Activated T-cell treated with anti-CD3 and anti-CD28 coated beads, Interleukin-2, amount 50 U/mL, for 72 hours (primary cell): ENCODE measurements at regions not wholly inside any gene's neighbourhood (a gene's known extent, or its start where the extent isn't known, plus 50 kb on each side); places are given as distances from the start of the nearest gene placed in this dataset.
"Not testable (repeated sequence)": the region's sequence is repeated elsewhere in the genome, so short reads cannot be mapped to it uniquely, and the experiment has no call there.

Source experiments
- ATAC-seq, 2 donors: fragments of 150-1000 bp; cut with Tn5 transposase; replicated peaks in 1 of 2; 2 replicates each; pipeline ENCODE4 v1.10.0; 2021; ENCODE audit warnings: moderate library complexity in 2 of 2, mild to moderate bottlenecking in 1 of 2
- DNase-seq, 2 donors: peaks; one replicate each; pipeline ENCODE4 v3.0.0; 2021 to 2022; ENCODE audit warnings: mixed read lengths in 1 of 2
- H3K27ac Mint-ChIP-seq: one replicate; pipeline ENCODE4 v1.8.0; 2022; ENCODE audit warnings: mild to moderate bottlenecking, moderate library complexity, mixed read lengths
- H3K27me3 Mint-ChIP-seq: one replicate; pipeline ENCODE4 v1.8.0; 2022; ENCODE audit warnings: low read depth, mixed read lengths
- H3K36me3 Mint-ChIP-seq, 2 donors: one replicate each; pipeline ENCODE4 v1.8.0; 2022; ENCODE audit warnings: mixed read lengths in 2 of 2, mild to moderate bottlenecking in 1 of 2; ENCODE audit not compliant: insufficient read depth in 2 of 2
- H3K4me1 Mint-ChIP-seq: one replicate; pipeline ENCODE4 v1.8.0; 2022; ENCODE audit warnings: low read depth, mixed read lengths
- H3K4me3 Mint-ChIP-seq, 2 donors: one replicate each; pipeline ENCODE4 v1.8.0; 2022; ENCODE audit warnings: mild to moderate bottlenecking in 2 of 2, mixed read lengths in 2 of 2, moderate library complexity in 2 of 2
- H3K9me3 Mint-ChIP-seq, 2 donors: one replicate each; pipeline ENCODE4 v1.8.0; 2022; ENCODE audit warnings: mixed read lengths in 2 of 2

- not testable (repeated sequence) for H3K36me3 Mint-ChIP-seq, ATAC-seq, H3K27ac Mint-ChIP-seq, H3K4me1 Mint-ChIP-seq, DNase-seq, H3K4me3 Mint-ChIP-seq, H3K27me3 Mint-ChIP-seq
- peaks cover 10% of the 10 kb centered on the region in 2 donors for H3K9me3 Mint-ChIP-seq
These were observed 452.8 kb upstream of the MGAT4C start for GRCh38 chr12:86709017-86709416.

- Mint-ChIP-seq H3K27ac (no peak overlapping the region), H3K4me1 (no peaks in the 10 kb centered on the region), H3K9me3 (peaks cover 4 to 9% of the 10 kb centered on the region in 2 donors), H3K36me3 (no peaks in the 10 kb centered on the region), H3K4me3 (no peak overlapping the region), H3K27me3 (no peaks in the 10 kb centered on the region)
- ATAC-seq: no peak
- DNase-seq: no peak
These were observed 442.4 kb upstream of the MGAT4C start for GRCh38 chr12:86698641-86698980.

GRCh38 chr12:86697916-86698640 is 441.9 kb upstream of the MGAT4C start:
- DNase-seq (no peak), ATAC-seq (no peak)
- Mint-ChIP-seq H3K4me1 (no peaks in the 10 kb centered on the region), H3K36me3 (no peaks in the 10 kb centered on the region), H3K27me3 (no peaks in the 10 kb centered on the region), H3K4me3 (no peak overlapping the region), H3K27ac (no peak overlapping the region), H3K9me3 (peaks cover 4 to 9% of the 10 kb centered on the region in 2 donors)

- Mint-ChIP-seq H3K4me1 (no peaks in the 10 kb centered on the region), H3K27ac (no peak overlapping the region)
These were observed 427.5 kb upstream of the MGAT4C start for GRCh38 chr12:86683568-86684304.

GRCh38 chr12:86681060-86681459 is 424.9 kb upstream of the MGAT4C start:
- Mint-ChIP-seq H3K4me1 (no peaks in the 10 kb centered on the region), H3K27me3 (no peaks in the 10 kb centered on the region), H3K4me3 (no peak overlapping the region), H3K9me3 (peaks cover 6 to 10% of the 10 kb centered on the region in 2 donors), H3K36me3 (no peaks in the 10 kb centered on the region), H3K27ac (no peak overlapping the region)
- ATAC-seq (no peak), DNase-seq (no peak)

More at GRCh38 chr12:86683568-86684304, 427.5 kb upstream of the MGAT4C start:
- peaks cover 18 to 19% of the 10 kb centered on the region in 2 donors for H3K9me3 Mint-ChIP-seq
- H3K36me3 Mint-ChIP-seq: peaks cover 2 to 3% of the 10 kb centered on the region in 2 donors
- no peaks in the 10 kb centered on the region for H3K27me3 Mint-ChIP-seq
- DNase-seq: no peak
- ATAC-seq: no peak
- no peak overlapping the region for H3K4me3 Mint-ChIP-seq

GRCh38 chr12:86675197-86675596 is 419.0 kb upstream of the MGAT4C start:
- Mint-ChIP-seq H3K36me3 (no peaks in the 10 kb centered on the region), H3K9me3 (peaks cover 2 to 3% of the 10 kb centered on the region in 2 donors), H3K4me3 (no peak overlapping the region), H3K27ac (no peak overlapping the region), H3K4me1 (no peaks in the 10 kb centered on the region), H3K27me3 (no peaks in the 10 kb centered on the region)
- no peak for ATAC-seq
- DNase-seq: no peak

- Mint-ChIP-seq H3K27ac (no peak overlapping the region), H3K36me3 (peaks cover 0 to 2% of the 10 kb centered on the region in 2 donors), H3K9me3 (peaks cover 2 to 3% of the 10 kb centered on the region in 2 donors), H3K4me3 (no peak overlapping the region), H3K27me3 (no peaks in the 10 kb centered on the region), H3K4me1 (no peaks in the 10 kb centered on the region)
- no peak for DNase-seq
- no peak for ATAC-seq
These were observed 414.8 kb upstream of the MGAT4C start for GRCh38 chr12:86670986-86671385.

GRCh38 chr12:86669010-86669409 is 412.8 kb upstream of the MGAT4C start:
- no peaks in the 10 kb centered on the region for H3K27me3 Mint-ChIP-seq
- H3K36me3 Mint-ChIP-seq: peaks cover 0 to 2% of the 10 kb centered on the region in 2 donors
- no peak for DNase-seq
- H3K4me1 Mint-ChIP-seq: no peaks in the 10 kb centered on the region
- H3K4me3 Mint-ChIP-seq: no peak overlapping the region
- ATAC-seq: no peak
- no peak overlapping the region for H3K27ac Mint-ChIP-seq
- H3K9me3 Mint-ChIP-seq: peaks cover 3% of the 10 kb centered on the region in 2 donors

GRCh38 chr12:86666316-86666715 is 410.1 kb upstream of the MGAT4C start:
- H3K9me3 Mint-ChIP-seq: peaks cover 2 to 3% of the 10 kb centered on the region in 2 donors
- H3K36me3 Mint-ChIP-seq: peaks cover 0 to 2% of the 10 kb centered on the region in 2 donors
- no peaks in the 10 kb centered on the region for H3K4me1 Mint-ChIP-seq
- no peaks in the 10 kb centered on the region for H3K27me3 Mint-ChIP-seq
- ATAC-seq: no peak
- H3K4me3 Mint-ChIP-seq: no peak overlapping the region
- DNase-seq: no peak
- H3K27ac Mint-ChIP-seq: no peak overlapping the region

GRCh38 chr12:86663716-86664115 is 407.5 kb upstream of the MGAT4C start:
- Mint-ChIP-seq H3K27me3 (no peaks in the 10 kb centered on the region), H3K36me3 (peaks cover 0 to 2% of the 10 kb centered on the region in 2 donors), H3K4me3 (no peak overlapping the region), H3K4me1 (no peaks in the 10 kb centered on the region), H3K27ac (no peak overlapping the region), H3K9me3 (peaks cover 0 to 4% of the 10 kb centered on the region in 2 donors)
- no peak for ATAC-seq
- DNase-seq: no peak

GRCh38 chr12:86663173-86663572 is 407.0 kb upstream of the MGAT4C start:
- H3K36me3 Mint-ChIP-seq: peaks cover 0 to 2% of the 10 kb centered on the region in 2 donors
- no peak overlapping the region for H3K27ac Mint-ChIP-seq
- no peaks in the 10 kb centered on the region for H3K4me1 Mint-ChIP-seq
- H3K4me3 Mint-ChIP-seq: no peak overlapping the region
- ATAC-seq (no peak), DNase-seq (no peak)
- H3K27me3 Mint-ChIP-seq: no peaks in the 10 kb centered on the region
- H3K9me3 Mint-ChIP-seq: peaks cover 0 to 4% of the 10 kb centered on the region in 2 donors

- Mint-ChIP-seq H3K4me3 (no peak overlapping the region), H3K36me3 (no peaks in the 10 kb centered on the region), H3K4me1 (no peaks in the 10 kb centered on the region), H3K9me3 (peaks cover 0 to 4% of the 10 kb centered on the region in 2 donors), H3K27me3 (no peaks in the 10 kb centered on the region), H3K27ac (no peak overlapping the region)
- no peak for DNase-seq
- ATAC-seq: no peak
These were observed 406.3 kb upstream of the MGAT4C start for GRCh38 chr12:86662464-86662863.

- H3K36me3 Mint-ChIP-seq: no peaks in the 10 kb centered on the region
- ATAC-seq (no peak), DNase-seq (no peak)
- no peak overlapping the region for H3K27ac Mint-ChIP-seq
- no peak overlapping the region for H3K4me3 Mint-ChIP-seq
- H3K9me3 Mint-ChIP-seq: peaks cover 0 to 2% of the 10 kb centered on the region in 2 donors
- H3K4me1 Mint-ChIP-seq: no peaks in the 10 kb centered on the region
- H3K27me3 Mint-ChIP-seq: no peaks in the 10 kb centered on the region
These were observed 404.4 kb upstream of the MGAT4C start for GRCh38 chr12:86660488-86661147.
